H1 (cell line): ENCODE measurements at regions not wholly inside any gene's neighbourhood (a gene's known extent, or its start where the extent isn't known, plus 50 kb on each side); places are given as distances from the start of the nearest gene placed in this dataset.

Experiments
- CBX8 ChIP-seq: fragments of 300-800, 300-1000 bp; sonication (generic); IDR thresholded peaks from 2 replicates; pipeline ENCODE4 v1.7.1; 2016; ENCODE audit warnings: low read depth, low read length, borderline replicate concordance
- RXRA ChIP-seq: IDR thresholded peaks from 2 replicates; pipeline ENCODE4 v1.6.1; 2011; ENCODE audit warnings: low read depth, mild to moderate bottlenecking, low read length, moderate library complexity; ENCODE audit not compliant: insufficient read depth

- TF ChIP-seq CBX8 = no peak
- no peak for TF ChIP-seq RXRA
These were observed 64.9 kb upstream of the AFDN start (continued) for GRCh38 chr6:167761794-167762258.
